GM12873 (cell line): ENCODE measurements at regions not wholly inside any gene's neighbourhood (a gene's known extent, or its start where the extent isn't known, plus 50 kb on each side); places are given as distances from the start of the nearest gene placed in this dataset.

Experiments used
- CTCF ChIP-seq: IDR thresholded peaks from 2 replicates; pipeline ENCODE4 v1.5.1; 2012; ENCODE audit warnings: low read depth, mild to moderate bottlenecking, moderate library complexity, low read length, control low read depth; ENCODE audit not compliant: insufficient read depth; ENCODE audit errors: missing control alignments

- TF ChIP-seq CTCF: no peak
Observed at GRCh38 chr20:63080411-63080810, 73.6 kb upstream of the BHLHE23 start.

GRCh38 chr20:63079971-63080370, 73.2 kb upstream of the BHLHE23 start:
- no peak for TF ChIP-seq CTCF

GRCh38 chr20:63077705-63078104, 70.9 kb upstream of the BHLHE23 start:
- TF ChIP-seq CTCF: no peak

DNA sequence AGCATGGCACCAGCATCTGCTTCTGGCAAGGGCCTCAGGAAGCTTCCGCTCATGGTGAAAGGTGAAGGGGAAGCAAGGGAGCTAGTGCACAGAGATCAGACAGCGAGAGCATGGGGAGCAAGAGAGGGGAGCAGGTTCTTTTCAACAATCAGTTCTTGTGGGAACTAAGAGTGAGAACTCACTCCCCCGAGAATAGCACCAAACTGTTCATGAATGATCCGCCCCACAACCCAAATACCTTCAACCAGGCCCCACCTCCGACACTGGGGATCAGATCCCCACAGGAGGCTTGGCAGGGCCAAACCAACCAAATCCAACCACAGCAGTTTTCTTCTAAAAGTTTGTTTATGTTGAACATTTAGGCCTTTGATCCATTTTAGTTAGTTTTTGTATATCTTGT, 69.7 kb upstream of the BHLHE23 start:
- TF ChIP-seq CTCF: no peak

DNA sequence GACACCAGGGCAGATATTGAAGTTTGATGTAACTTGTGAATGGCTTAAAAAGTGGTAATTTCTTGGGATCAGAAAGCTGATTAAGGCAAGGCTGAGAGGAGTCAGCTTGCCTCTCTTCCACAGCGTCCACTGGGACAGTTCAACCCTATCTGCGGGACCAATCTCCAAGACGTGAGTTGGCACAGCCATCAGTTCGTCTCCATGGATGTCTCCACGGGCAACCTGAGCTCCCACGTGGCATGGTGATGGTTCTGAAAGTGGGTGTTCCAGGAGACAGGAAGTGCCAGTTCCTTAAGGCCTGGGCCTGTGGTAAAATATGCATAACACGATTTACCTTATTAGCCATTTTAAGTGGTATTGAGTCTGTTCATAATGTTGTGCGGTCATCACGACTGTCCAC, 67.9 kb upstream of the BHLHE23 start:
- no peak for TF ChIP-seq CTCF

DNA sequence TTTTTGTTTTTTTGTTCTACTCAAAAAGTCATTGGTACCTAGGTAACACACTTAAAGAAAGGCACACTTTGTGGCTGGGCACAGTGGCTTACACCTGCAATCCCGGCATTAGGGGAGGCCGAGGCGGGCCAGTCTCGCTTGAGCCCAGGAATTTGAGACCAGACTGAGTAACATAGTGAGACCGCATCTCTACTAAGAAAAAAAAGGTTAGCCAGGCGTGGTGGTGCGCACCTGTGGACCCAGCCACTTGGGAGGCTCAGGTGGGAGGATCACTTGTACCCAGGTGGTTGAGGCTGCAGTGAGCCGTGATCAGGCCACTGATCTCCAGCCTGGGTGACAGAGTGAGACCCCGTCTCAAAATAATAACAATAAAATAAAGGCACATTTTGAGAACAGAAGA, 67.4 kb upstream of the BHLHE23 start:
- no peak for TF ChIP-seq CTCF

- TF ChIP-seq CTCF: no peak
Observed at GRCh38 chr20:63073738-63074065, 66.9 kb upstream of the BHLHE23 start.
